Mammary epithelial cell (primary cell): ENCODE measurements at regions not wholly inside any gene's neighbourhood (a gene's known extent, or its start where the extent isn't known, plus 50 kb on each side); places are given as distances from the start of the nearest gene placed in this dataset.

ENCODE experiments used
- CTCF ChIP-seq, 2 donors: IDR thresholded peaks in 1 of 2; conservative IDR thresholded peaks in 1 of 2; 2 replicates each; pipeline ENCODE4 v1.5.1; 2011 to 2012; ENCODE audit warnings: inconsistent platforms in 2 of 2, low read length in 2 of 2, mild to moderate bottlenecking in 2 of 2, control low read depth in 1 of 2, low read depth in 1 of 2; ENCODE audit not compliant: insufficient read depth in 1 of 2; ENCODE audit errors: extremely low read depth in 1 of 2
- EZH2 ChIP-seq: IDR thresholded peaks from 2 replicates; pipeline ENCODE4 v1.6.1; 2012; ENCODE audit warnings: low read length, inconsistent platforms, borderline replicate concordance

DNA sequence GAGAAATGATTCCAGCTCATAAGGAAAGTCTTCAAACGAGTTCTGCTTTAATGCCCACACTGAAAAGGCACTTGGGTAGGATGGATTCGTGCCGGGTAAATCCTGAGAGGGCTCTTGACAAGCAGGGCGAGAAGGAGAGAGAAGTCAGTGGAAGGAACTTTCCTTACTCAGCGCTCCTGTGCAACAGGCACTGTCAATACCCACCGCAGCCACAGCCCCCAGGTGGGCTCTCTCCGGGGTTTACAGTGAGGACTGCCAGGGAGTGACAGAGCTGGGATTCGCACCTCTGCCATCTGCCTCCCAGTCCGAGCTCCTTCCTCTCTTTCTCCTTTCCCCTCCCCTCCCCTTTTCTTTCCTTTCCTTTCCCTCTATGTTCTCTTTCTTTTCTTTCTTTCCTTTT, 118.7 kb downstream of the BEGAIN start:
- no peak for TF ChIP-seq CTCF (conservative IDR thresholded peaks at IDR 0.05 in 1 of 2, IDR thresholded peaks at IDR 0.05 in 1 of 2; ENCODE audit: extremely low read depth in 1 of 2, insufficient read depth in 1 of 2, low read depth in 1 of 2, low read length in 2 of 2)
- TF ChIP-seq EZH2, result no peak
